HUES48 (cell line): ENCODE measurements at regions not wholly inside any gene's neighbourhood (a gene's known extent, or its start where the extent isn't known, plus 50 kb on each side); places are given as distances from the start of the nearest gene placed in this dataset.
"Not testable (repeated sequence)": the region's sequence is repeated elsewhere in the genome, so short reads cannot be mapped to it uniquely, and the experiment has no call there.

Experiments
- H3K27ac ChIP-seq: one replicate; pipeline ENCODE4 v1.7.0; 2013; ENCODE audit warnings: low read depth, low read length, inconsistent platforms
- H3K27me3 ChIP-seq: 2 replicates; pipeline ENCODE4 v1.6.1; 2013; ENCODE audit warnings: mild to moderate bottlenecking, low read length; ENCODE audit not compliant: control insufficient read depth, insufficient read depth
- H3K36me3 ChIP-seq: 2 replicates; pipeline ENCODE4 v1.6.1; 2013; ENCODE audit warnings: low read length; ENCODE audit not compliant: control insufficient read depth, insufficient read depth
- H3K4me1 ChIP-seq: 2 replicates; pipeline ENCODE4 v1.6.1; 2013; ENCODE audit warnings: mild to moderate bottlenecking, low read length; ENCODE audit not compliant: control insufficient read depth, insufficient read depth
- H3K4me3 ChIP-seq: 2 replicates; pipeline ENCODE4 v1.5.1; 2013; ENCODE audit warnings: mild to moderate bottlenecking, low read depth, low read length
- H3K9ac ChIP-seq: 2 replicates; pipeline ENCODE4 v1.6.1; 2013; ENCODE audit warnings: mild to moderate bottlenecking, low read depth, low read length, moderate library complexity
- H3K9me3 ChIP-seq: 2 replicates; pipeline ENCODE4 v1.6.1; 2013; ENCODE audit warnings: low read length; ENCODE audit not compliant: control insufficient read depth, insufficient read depth

DNA sequence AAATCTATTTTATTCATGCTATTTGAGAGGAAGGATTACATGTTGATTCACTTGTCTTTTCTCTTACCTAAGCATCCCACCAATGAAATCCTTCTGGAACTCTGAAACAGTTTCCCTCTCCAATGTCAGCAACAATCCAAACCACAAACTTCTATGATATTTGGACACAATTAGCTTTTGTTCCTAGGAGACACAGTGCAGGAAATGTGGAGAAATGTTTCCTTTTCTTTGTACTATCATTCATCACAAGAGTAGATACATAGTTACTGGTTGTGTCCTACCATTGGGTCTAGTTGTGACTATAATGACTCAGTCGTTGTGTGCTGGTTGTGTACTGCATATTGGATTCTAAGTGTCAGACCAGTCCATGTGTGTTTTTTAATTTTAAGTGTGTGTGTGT, 156.8 kb upstream of the MAGI2 start:
- no peak overlapping the region for H3K9ac ChIP-seq
- no peak overlapping the region for H3K27ac ChIP-seq
- no peak overlapping the region for H3K4me3 ChIP-seq
- no peaks in the 10 kb centered on the region for H3K9me3 ChIP-seq
- H3K4me1 ChIP-seq = peaks cover 5% of the 10 kb centered on the region
- H3K27me3 ChIP-seq = no peaks in the 10 kb centered on the region
- H3K36me3 ChIP-seq = no peaks in the 10 kb centered on the region

DNA sequence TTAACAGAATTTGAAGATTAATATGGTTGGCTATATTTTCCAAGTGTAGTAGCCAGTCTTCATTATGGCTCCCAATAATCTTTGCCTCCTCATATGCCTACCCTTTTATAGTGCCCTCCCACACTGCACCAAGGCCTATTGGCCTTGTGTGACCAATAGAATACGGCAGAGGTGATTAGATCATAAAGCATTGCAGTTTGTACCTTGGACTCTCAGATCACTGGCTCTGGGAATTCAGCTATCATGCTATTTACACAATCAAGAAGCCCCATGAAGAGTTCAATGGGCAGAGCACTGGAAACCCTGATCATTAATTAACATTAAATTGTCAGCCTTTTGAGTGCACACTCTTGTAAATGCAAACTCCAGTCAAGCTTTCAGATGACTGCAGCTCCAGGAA, 154.5 kb upstream of the MAGI2 start:
- Histone ChIP-seq H3K4me3 (no peak overlapping the region), H3K9me3 (no peaks in the 10 kb centered on the region), H3K27me3 (no peaks in the 10 kb centered on the region), H3K9ac (no peak overlapping the region), H3K36me3 (no peaks in the 10 kb centered on the region), H3K4me1 (no peaks in the 10 kb centered on the region), H3K27ac (no peak overlapping the region)

DNA sequence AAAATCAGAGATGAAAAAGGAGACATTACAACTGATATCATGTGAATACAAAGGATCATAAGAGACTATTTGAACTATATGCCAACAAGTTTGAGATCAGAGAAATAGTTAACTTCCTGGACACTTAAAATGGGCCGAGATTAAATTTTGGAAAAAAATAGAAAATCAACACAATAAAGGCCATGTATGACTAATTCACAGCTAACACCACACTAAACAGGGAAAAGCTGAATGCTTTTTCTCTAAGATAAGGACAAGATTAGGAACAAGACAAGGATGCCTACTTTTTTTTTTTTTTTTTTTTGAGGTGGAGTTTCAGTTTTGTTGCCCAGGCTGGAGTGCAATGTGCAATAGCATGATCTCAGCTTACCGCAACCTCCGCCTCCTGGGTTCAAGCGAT, 151.4 kb upstream of the MAGI2 start:
- no peaks in the 10 kb centered on the region for H3K36me3 ChIP-seq
- no peaks in the 10 kb centered on the region for H3K4me1 ChIP-seq
- H3K4me3 ChIP-seq = no peak overlapping the region
- no peaks in the 10 kb centered on the region for H3K27me3 ChIP-seq
- no peak overlapping the region for H3K9ac ChIP-seq
- no peaks in the 10 kb centered on the region for H3K9me3 ChIP-seq
- no peak overlapping the region for H3K27ac ChIP-seq

DNA sequence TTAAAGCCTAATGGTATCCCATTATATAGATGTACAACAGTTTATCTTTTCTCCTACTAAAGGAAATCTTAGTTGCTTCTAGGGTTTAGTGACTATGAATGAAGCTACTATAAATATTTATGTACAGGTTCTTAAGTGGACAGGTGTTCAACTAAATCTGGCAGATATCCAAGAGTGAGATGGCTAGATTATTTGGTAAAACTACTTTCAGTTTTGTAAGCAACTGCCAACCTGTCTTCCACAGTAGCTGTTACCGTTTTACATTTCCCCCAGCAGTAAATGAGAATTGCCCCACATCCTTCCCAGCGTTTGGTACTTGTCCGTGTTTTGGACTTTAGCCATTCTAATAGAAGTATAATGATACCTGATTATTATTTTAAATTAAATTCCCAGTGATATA, 144.9 kb upstream of the MAGI2 start:
- no peaks in the 10 kb centered on the region for H3K9me3 ChIP-seq
- H3K9ac ChIP-seq = no peak overlapping the region
- no peak overlapping the region for H3K27ac ChIP-seq
- H3K4me3 ChIP-seq = no peak overlapping the region
- no peaks in the 10 kb centered on the region for H3K27me3 ChIP-seq
- H3K4me1 ChIP-seq = no peaks in the 10 kb centered on the region
- H3K36me3 ChIP-seq = no peaks in the 10 kb centered on the region

DNA sequence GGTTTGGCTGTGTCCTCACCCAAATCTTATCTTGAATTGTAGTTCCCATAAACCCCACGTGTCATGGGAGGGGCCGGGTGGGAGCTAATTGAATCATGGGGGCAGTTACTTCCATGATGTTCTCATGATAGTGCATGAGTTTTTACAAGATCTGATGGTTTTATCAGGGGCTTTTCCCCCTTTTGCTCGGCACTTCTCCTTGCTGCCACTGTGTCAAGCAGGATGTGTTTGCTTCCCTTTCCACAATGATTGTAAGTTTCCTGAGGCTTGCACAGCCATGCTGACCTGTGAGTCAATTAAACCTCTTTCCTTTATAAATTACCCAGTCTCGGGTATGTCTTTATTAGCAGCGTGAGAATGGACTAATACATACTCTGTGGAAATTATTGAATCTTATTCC, 141.2 kb upstream of the MAGI2 start:
- not testable (repeated sequence) for H3K27me3 ChIP-seq, H3K4me1 ChIP-seq, H3K4me3 ChIP-seq, H3K9me3 ChIP-seq, H3K27ac ChIP-seq, H3K36me3 ChIP-seq, H3K9ac ChIP-seq

DNA sequence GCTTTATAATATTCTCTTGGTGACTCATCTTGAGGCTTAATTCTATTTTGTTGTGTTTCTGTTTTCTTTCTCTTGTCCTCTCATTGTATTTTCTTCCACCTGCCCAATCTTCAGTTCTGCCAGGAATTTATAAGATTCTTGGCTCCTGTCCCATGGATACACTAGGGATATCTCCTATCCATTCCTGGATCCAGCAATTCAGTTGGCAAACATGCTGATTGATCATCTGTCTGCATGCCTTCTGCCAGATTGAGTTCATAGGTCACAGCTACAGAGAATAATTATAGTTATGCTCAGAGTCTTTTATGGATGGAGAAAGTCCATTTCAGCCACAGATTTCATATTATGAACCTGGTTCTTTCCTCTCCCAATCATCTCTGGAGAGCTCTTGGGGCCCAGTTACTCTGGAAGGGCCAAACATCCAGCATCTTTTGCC, 140.4 kb upstream of the MAGI2 start:
- H3K4me1 ChIP-seq = no peaks in the 10 kb centered on the region
- no peaks in the 10 kb centered on the region for H3K9me3 ChIP-seq
- H3K27me3 ChIP-seq = no peaks in the 10 kb centered on the region
- H3K9ac ChIP-seq = no peak overlapping the region
- no peaks in the 10 kb centered on the region for H3K36me3 ChIP-seq
- no peak overlapping the region for H3K27ac ChIP-seq
- no peak overlapping the region for H3K4me3 ChIP-seq

DNA sequence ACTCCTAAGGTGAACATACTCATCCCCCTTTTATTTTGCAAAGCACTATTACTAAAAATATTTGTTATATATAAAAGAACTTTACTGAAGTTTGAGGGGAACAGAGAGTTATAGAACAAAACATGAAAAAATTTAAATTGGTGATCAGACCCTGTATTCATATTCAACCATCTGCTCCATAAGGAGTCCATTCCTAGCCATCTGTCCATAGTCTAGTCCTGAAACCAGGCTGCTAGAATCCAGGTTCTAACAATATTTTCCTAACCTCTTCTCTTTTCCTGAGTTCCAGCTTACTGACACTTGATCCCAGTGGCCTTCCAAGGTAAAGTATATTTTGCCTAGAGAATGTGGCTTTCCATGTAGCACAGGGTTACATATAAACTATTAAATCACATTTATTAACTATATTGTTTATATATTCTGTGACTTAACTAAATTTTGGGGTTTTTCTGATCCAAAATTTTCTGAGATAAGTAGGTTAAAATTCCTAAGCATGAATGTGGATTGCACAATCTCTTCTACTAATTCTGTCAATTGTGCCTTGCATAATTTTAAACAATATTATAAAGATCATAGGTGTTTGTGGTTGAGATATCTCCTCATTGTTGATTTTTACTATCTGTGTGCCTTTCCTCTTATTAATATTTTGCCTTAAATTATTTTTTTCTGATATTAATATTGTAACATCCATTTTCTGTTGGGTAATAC, 137.6 kb upstream of the MAGI2 start:
- H3K4me3 ChIP-seq = no peak overlapping the region
- H3K36me3 ChIP-seq = no peaks in the 10 kb centered on the region
- H3K27ac ChIP-seq = no peak overlapping the region
- no peaks in the 10 kb centered on the region for H3K9me3 ChIP-seq
- H3K27me3 ChIP-seq = no peaks in the 10 kb centered on the region
- H3K4me1 ChIP-seq = no peaks in the 10 kb centered on the region
- H3K9ac ChIP-seq = no peak overlapping the region

DNA sequence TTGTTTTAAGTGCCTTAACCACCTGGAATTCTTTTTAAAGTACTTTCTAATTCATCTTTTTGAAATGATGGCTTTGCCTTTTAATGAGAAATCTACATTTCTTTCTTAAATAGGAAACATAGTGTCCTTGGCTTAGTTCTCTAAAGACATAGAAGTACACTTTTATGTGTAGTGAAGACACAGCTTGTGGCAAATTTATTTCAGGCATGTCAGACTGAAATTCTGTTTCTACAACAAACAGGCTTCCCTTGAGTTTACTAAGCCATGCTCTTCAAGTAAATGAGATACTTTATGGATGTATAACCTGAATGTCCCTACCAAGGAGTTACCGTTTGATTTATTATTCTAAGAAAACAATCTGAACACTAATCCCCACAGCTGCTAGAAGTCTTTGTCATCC, 136.9 kb upstream of the MAGI2 start:
- Histone ChIP-seq H3K27ac (no peak overlapping the region), H3K36me3 (no peaks in the 10 kb centered on the region), H3K4me1 (no peaks in the 10 kb centered on the region), H3K27me3 (no peaks in the 10 kb centered on the region), H3K9me3 (no peaks in the 10 kb centered on the region), H3K4me3 (no peak overlapping the region), H3K9ac (no peak overlapping the region)

DNA sequence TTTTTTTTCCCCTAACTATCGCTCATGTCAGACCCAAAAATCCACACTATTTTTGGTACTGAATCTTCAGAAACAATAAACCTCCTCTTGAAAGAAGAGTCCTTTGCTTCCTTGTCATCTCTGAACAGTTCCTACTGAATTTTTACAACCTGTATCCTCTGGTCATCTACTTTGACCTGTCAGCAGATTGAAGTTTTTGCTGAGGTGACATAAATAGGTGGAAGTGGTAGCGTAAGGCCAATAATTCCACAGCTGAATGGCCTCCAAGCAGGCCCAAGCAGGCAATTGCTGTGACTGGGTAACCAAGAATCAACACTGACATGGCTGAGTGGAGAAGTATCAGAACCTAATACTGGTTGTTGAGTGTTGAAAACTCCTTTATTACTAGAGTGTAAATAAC, 117.4 kb upstream of the MAGI2 start:
- Histone ChIP-seq H3K9me3 (0 out of 2 replicates have a peak, but pooled peaks cover 3% of the 10 kb centered on the region), H3K4me3 (no peak overlapping the region), H3K27me3 (no peaks in the 10 kb centered on the region), H3K4me1 (no peaks in the 10 kb centered on the region), H3K9ac (no peak overlapping the region), H3K27ac (no peak overlapping the region), H3K36me3 (no peaks in the 10 kb centered on the region)

DNA sequence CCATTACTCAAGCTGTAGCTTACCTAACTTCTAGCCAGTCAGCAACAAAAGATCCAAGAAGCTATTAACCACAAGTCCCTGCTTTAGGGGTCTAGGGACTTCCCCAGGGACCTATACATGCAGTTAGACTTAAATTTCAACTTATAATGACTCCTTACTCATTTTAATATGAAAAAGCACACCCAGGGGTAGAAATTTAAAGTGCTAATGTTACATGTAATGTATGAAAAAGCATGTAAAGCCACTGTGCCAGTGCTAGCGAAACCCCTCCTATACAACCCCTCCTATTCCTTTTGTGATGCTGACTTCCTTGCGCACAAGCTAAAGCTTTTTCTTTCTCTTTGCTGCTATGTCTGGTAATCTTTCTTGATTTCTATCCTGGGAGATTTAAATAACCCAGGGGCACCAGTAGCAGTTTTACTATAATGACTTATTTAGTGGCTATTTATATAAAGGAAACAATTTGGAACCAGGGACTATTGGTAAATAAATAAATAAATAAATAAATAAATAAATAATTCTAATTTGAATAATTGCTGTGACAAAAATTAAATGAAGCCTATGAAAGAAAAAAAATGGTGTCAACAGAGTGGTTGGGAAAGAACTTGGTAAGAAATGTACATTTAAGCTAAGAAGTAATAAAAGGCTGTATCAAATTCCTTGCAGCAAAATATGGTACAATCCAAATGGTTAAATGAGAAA, 110.5 kb upstream of the MAGI2 start:
- no peak overlapping the region for H3K9ac ChIP-seq
- H3K27me3 ChIP-seq = no peaks in the 10 kb centered on the region
- no peaks in the 10 kb centered on the region for H3K36me3 ChIP-seq
- H3K4me3 ChIP-seq = no peak overlapping the region
- H3K9me3 ChIP-seq = no peaks in the 10 kb centered on the region
- no peak overlapping the region for H3K27ac ChIP-seq
- peaks cover 5% of the 10 kb centered on the region; the same call in 1 of the 2 replicates for H3K4me1 ChIP-seq

DNA sequence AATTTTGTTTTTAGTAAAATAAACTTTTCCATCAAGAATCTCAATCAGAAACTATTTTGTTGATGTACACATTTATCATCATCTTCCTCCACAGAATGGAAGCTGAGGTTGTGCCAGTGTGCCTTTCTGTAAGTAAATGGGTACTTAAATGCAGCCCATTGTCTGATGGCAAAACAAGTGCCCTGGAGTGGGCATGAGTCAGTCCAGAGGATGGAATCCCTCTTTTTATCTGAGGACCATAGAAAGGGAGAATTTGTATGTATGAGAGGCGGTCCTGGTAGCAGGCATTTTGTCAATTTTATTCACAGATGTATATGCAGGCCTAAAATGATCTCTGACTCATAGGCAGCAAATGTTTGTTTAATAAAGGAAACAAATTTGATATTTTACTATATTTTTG, 102.1 kb upstream of the MAGI2 start:
- Histone ChIP-seq H3K4me3 (no peak overlapping the region), H3K27me3 (no peaks in the 10 kb centered on the region), H3K36me3 (no peaks in the 10 kb centered on the region), H3K9me3 (no peaks in the 10 kb centered on the region), H3K9ac (no peak overlapping the region), H3K4me1 (no peaks in the 10 kb centered on the region), H3K27ac (no peak overlapping the region)
